AG04449 (cell line): ENCODE measurements at regions not wholly inside any gene's neighbourhood (a gene's known extent, or its start where the extent isn't known, plus 50 kb on each side); places are given as distances from the start of the nearest gene placed in this dataset.

Experiments
- CTCF ChIA-PET: fragments of 350-600 bp; formaldehyde crosslinking; extraction: SDS; loops from one replicate; lab custom pipeline; 2021; ENCODE audit warnings: antibody characterized with exemption; lab: Yijun Ruan, JAX
- POLR2A ChIA-PET: fragments of 400-600, 350-600 bp; formaldehyde crosslinking; extraction: SDS; loops from one replicate; lab custom pipeline; 2020; ENCODE audit warnings: antibody characterized with exemption, inconsistent platforms; lab: Yijun Ruan, JAX
- DNase-seq: peaks from one replicate; pipeline ENCODE4 v3.0.0-alpha.2; 2010; ENCODE audit warnings: low read depth, low spot score
- H3K4me3 ChIP-seq: 2 replicates; pipeline ENCODE4 v1.5.1; 2011; ENCODE audit warnings: low read depth, mild to moderate bottlenecking, control low read depth, low read length
- TF ChIP-seq, protein P1 (sequence below): IDR thresholded peaks from one replicate; pipeline ENCODE4 v1.5.1; 2011; ENCODE audit warnings: mild to moderate bottlenecking, moderate library complexity, low read length, control low read depth, inconsistent platforms; ENCODE audit not compliant: insufficient read depth; ENCODE audit errors: missing control alignments

DNA sequence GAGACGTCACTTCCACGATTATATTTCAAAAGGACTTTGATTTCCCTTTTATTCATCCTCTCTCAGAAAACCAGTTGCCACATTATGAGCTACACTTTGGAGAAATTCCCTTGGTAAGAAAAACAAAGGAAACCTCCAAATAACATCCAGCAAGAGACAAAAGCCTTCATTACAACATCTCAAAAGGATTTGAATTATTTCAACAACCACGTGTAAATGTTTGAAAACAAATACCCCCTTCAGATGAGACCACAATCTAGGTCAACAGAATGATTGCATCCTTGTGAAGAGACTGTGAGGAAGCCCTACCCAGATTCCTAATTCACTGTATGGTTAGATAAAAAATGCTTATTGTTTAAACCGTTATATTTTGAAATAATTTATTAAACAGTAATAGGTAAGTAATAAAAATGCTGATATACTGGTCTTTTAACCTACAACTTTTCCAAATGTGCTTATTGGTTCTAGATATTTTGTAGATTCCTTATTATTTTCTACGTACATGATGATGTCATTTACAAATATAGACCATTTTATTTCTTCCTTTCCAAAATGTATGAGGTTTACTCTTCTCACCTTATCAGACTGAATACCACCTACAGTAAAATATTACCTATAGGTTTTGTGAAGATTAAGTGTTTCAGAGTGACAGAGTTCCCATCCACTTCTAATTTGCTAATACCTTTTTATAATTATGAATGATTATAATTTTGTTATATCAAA, 922.7 kb upstream of the CHAC2 start:
- CTCF ChIA-PET, result no interaction called here
- TF ChIP-seq, protein P1, sequence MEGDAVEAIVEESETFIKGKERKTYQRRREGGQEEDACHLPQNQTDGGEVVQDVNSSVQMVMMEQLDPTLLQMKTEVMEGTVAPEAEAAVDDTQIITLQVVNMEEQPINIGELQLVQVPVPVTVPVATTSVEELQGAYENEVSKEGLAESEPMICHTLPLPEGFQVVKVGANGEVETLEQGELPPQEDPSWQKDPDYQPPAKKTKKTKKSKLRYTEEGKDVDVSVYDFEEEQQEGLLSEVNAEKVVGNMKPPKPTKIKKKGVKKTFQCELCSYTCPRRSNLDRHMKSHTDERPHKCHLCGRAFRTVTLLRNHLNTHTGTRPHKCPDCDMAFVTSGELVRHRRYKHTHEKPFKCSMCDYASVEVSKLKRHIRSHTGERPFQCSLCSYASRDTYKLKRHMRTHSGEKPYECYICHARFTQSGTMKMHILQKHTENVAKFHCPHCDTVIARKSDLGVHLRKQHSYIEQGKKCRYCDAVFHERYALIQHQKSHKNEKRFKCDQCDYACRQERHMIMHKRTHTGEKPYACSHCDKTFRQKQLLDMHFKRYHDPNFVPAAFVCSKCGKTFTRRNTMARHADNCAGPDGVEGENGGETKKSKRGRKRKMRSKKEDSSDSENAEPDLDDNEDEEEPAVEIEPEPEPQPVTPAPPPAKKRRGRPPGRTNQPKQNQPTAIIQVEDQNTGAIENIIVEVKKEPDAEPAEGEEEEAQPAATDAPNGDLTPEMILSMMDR, result no peak
- no peak overlapping the region for H3K4me3 ChIP-seq
- POLR2A ChIA-PET, result no interaction called here
- DNase-seq, result no peak

DNA sequence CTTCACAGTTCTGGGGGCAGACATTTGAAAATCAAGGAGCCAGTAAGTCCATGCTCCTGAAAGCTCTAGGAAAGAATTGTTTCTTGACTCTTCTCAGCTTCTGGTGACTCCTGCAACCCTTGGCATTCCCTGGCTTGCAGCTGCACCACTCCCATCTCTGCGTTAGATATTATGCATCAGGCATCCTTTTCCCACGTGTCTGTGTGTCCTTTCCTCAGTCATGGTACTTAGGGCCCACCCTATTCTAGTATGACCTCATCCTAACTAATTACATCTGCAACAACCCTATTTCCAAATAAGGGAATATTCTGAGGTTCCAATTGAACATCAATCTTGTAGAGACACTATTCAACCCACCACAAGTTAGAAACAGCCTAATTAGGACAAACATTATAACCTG, 931.7 kb upstream of the CHAC2 start:
- no peak for DNase-seq
- POLR2A ChIA-PET, result no interaction called here
- no peak overlapping the region for H3K4me3 ChIP-seq
- TF ChIP-seq, protein P1, result no peak
- CTCF ChIA-PET, result no interaction called here

DNA sequence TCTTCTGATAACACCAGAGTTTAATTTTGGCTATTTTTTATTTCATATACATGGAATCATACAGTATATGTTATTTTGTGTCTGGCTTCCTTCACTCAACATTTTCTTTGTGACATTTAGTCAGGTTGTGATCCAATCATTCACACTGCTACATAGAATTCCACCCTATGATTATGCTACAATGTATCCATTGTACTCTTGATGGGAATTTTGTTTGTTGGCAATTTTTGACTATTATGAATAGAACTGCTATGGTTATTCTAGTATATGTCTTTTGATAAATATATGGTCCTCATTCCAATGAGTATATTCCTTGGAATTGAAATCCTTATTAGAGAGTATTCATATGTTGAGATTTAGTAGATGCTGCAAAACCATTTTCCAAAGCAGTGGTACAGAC, 936.4 kb upstream of the CHAC2 start:
- DNase-seq, result no peak
- TF ChIP-seq, protein P1, result no peak
- POLR2A ChIA-PET, result no interaction called here
- no peak overlapping the region for H3K4me3 ChIP-seq
- CTCF ChIA-PET, result no interaction called here

DNA sequence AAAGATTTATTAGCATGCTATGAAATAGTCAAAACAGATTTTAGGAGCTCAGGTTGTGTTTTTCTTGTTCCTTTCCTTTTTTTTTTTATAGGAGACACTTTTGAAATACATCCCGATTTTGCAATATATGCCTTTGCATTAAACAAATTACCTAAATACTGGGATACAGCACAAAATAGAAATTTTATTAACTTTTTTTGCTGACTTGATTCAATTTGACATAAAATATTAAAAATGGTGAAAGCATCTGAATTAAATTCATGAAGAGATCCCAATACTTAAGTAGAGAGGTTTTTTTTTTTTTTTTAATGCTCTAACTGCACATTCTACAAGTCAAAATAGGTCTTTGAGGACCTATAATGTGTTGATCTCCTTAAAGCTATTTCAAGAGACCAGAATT, 939.5 kb upstream of the CHAC2 start:
- CTCF ChIA-PET, result interaction anchor here (1.0 kb wide), 1 partner anchor 17 kb away, joined by 3 read pairs; no protein-coding TSS in a partner anchor
- TF ChIP-seq, protein P1, result no peak
- H3K4me3 ChIP-seq, result no peak overlapping the region
- DNase-seq, result no peak
- POLR2A ChIA-PET, result no interaction called here

DNA sequence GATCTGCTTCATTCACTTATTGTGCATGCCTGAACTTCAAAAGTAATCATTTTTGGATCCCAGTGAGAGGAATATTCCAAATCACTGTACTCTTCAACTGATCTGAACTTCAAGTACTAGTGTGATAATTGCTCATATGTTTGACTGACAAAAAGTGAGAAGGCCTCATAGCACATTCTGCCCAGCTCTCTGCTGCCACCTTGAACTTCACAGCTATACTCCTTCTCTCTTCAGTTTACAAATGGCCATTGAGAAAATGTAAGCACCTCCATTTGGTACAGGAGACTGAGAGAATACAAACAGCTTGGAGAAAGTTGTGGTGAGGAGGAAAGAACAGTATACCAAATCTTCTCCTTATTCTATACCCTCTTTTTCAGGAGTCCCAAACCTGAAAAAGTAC, 946.0 kb upstream of the CHAC2 start:
- TF ChIP-seq, protein P1, result no peak
- POLR2A ChIA-PET, result no interaction called here
- DNase-seq, result no peak
- no peak overlapping the region for H3K4me3 ChIP-seq
- CTCF ChIA-PET, result interaction anchor here (0.6 to 1.6 kb wide), 2 partner anchors 31 to 40 kb away, joined by 3 to 4 read pairs; no protein-coding TSS in a partner anchor

DNA sequence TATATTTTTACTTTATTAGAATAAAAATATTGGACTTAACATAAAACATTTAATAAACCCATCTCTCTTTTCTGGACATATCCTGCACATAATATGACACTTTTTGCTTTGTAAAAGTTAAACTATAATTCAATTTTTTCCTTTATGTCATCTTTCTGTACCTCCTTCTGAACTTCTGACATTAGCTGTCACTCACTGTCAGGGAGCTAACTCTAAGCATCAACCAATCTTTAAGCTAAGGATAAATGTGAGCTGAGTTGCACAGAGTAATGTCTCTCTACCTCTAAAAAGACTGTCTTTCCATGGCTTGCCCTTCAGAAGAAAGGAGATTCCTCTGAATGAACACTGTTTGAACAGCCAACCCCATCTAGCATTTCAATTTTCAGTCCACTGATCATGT, 948.6 kb upstream of the CHAC2 start:
- TF ChIP-seq, protein P1, result no peak
- CTCF ChIA-PET, result no interaction called here
- POLR2A ChIA-PET, result no interaction called here
- no peak overlapping the region for H3K4me3 ChIP-seq
- DNase-seq, result no peak
